C4-2B (cell line): ENCODE measurements at regions not wholly inside any gene's neighbourhood (a gene's known extent, or its start where the extent isn't known, plus 50 kb on each side); places are given as distances from the start of the nearest gene placed in this dataset.

Experiments used
- ZFX ChIP-seq: fragments of 450-650 bp; IDR thresholded peaks from 2 replicates; pipeline ENCODE4 v1.6.1; 2017
- TF ChIP-seq, protein P1 (sequence below): fragments of 450-650 bp; conservative IDR thresholded peaks from 2 replicates; pipeline ENCODE4 v1.5.1; 2017; ENCODE audit warnings: mild to moderate bottlenecking

GRCh38 chr3:78455712-78456433 lies 1311.9 kb downstream of the ROBO1 start:
- TF ChIP-seq, protein P1, sequence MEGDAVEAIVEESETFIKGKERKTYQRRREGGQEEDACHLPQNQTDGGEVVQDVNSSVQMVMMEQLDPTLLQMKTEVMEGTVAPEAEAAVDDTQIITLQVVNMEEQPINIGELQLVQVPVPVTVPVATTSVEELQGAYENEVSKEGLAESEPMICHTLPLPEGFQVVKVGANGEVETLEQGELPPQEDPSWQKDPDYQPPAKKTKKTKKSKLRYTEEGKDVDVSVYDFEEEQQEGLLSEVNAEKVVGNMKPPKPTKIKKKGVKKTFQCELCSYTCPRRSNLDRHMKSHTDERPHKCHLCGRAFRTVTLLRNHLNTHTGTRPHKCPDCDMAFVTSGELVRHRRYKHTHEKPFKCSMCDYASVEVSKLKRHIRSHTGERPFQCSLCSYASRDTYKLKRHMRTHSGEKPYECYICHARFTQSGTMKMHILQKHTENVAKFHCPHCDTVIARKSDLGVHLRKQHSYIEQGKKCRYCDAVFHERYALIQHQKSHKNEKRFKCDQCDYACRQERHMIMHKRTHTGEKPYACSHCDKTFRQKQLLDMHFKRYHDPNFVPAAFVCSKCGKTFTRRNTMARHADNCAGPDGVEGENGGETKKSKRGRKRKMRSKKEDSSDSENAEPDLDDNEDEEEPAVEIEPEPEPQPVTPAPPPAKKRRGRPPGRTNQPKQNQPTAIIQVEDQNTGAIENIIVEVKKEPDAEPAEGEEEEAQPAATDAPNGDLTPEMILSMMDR = no peak
- no peak for TF ChIP-seq ZFX
